ENCODE measurements at regions not wholly inside any gene's neighbourhood (a gene's known extent, or its start where the extent isn't known, plus 50 kb on each side); places are given as distances from the start of the nearest gene placed in this dataset.

DNA sequence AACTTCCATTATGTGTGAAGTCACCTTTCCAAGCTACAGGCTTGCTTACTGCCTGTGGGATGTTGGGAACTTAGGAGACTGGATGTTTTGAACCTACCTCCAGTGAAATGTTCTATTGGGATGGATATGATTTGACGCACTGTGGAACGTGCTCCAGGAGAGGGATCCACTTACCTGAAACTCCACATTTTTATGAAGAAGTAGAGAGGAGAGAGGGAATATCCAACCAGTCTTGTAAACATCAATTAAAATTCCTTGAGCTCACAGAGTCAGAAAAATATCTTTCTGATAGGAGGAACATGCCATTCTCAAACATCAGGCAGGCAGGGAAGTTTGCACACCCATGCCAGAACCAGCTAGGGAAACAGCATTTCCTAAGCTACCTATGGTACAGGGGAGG, 91.1 kb upstream of the MAOA start:
- no peak for DNase-seq (ENCODE audit: low read depth in 2 of 3, low spot score in 1 of 3)

DNA sequence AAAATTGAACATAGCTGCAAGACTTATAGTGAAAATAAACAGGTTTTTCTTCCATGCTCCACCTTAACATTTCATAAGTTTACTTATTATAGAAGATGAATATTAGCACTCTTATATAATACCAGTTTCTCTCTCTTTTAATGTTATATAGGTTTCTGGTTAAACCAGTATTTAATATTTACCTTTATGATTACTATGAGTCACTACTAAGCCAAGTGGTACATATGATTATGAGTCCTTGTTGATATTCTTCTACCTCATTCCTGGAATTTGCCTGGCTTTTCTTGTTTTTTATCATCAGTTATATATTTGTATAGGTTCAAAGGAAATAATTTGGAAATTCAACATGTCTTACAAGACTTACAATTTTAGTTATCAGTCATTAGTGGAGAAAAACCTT, 89.9 kb upstream of the MAOA start:
- no peak for DNase-seq (ENCODE audit: low read depth in 2 of 3, low spot score in 1 of 3)

GRCh38 chrX:43573441-43574015, 82.6 kb upstream of the MAOA start:
- DNase-seq (ENCODE audit: low read depth in 2 of 3, low spot score in 1 of 3), result no peak

- DNase-seq (ENCODE audit: low read depth in 2 of 3, low spot score in 1 of 3), result no peak
Observed at GRCh38 chrX:43580621-43581020, 75.5 kb upstream of the MAOA start.

- DNase-seq (ENCODE audit: low read depth in 2 of 3, low spot score in 1 of 3), result no peak
Observed at GRCh38 chrX:43581167-43581566, 74.9 kb upstream of the MAOA start.

DNA sequence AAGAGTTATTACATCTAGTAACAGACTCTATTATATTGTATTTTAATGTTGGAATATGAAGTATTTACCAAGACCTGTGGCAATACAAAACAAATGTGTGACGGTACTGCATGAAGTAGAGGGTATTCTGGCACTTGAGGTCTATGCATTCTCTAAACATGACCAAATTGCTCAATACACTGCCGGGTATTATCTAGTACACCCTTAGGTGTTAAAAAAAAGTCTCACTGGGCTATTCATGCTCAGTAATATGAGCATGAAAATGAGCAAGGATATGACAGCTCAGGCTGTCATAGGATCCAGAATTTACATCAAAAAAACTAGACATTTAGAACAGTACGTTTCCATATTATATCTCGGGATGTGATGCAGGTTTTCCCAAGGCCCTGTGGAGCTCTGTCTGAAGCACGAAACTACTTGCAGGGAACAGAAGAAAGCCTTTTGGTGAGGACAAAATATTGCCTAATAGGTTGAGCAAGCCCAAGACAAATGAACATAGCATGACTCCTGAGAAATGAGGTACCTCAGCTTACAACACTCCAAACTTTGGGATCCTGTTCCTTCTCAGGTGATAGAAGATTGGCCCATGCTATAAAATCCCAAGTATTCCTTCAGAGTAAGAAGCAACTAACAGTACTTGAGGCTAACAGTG, 74.1 kb upstream of the MAOA start:
- no peak for DNase-seq (ENCODE audit: low read depth in 2 of 3, low spot score in 1 of 3)

- DNase-seq (ENCODE audit: low read depth in 2 of 3, low spot score in 1 of 3), result no peak
Observed at GRCh38 chrX:43582540-43582913, 73.6 kb upstream of the MAOA start.

GRCh38 chrX:43585922-43586321, 70.2 kb upstream of the MAOA start:
- no peak for DNase-seq (ENCODE audit: low read depth in 2 of 3, low spot score in 1 of 3)

GRCh38 chrX:43586830-43587229, 69.3 kb upstream of the MAOA start:
- DNase-seq (ENCODE audit: low read depth in 2 of 3, low spot score in 1 of 3), result no peak

- no peak for DNase-seq (ENCODE audit: low read depth in 2 of 3, low spot score in 1 of 3)
Observed at GRCh38 chrX:43589735-43590134, 66.4 kb upstream of the MAOA start.

DNA sequence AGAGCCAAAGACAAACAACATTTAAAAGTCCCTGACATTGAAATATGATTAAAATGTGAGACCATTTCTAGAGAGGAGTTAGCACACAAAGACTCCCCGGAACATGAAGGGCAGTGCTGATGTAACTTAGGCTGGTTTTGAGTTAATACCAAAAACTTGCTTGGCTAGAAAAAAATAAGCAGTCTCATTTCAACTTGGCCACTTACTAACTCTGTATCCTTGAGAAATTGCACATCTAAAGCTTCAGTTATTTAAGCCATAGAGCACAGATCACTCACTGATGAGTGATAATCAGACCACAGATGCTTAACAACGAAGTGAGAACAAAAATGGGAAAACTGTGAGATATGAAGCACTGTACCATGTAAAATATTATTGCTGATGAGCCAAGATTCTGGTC, 65.9 kb upstream of the MAOA start:
- DNase-seq (ENCODE audit: low read depth in 2 of 3, low spot score in 1 of 3), result no peak

GRCh38 chrX:43592597-43592996, 63.5 kb upstream of the MAOA start:
- no peak for DNase-seq (ENCODE audit: low read depth in 2 of 3, low spot score in 1 of 3)

DNA sequence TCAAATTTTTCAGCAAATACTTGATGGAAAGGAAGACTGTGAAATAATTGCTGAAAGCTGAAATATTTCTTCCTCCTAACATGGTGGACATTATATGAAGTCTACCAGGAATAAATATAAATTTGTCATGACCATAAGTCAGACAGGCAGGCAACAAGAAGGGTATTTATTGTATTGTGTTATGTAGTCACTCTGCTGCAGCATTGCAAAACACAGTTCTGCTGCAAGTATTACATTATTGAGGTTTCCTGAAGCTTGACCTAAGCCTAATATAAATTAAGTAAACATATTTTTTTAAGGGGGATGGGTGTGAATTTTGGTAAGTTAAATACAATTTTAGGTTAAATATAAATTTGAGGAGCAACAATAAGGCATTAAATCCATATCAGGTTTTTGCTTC, 60.2 kb upstream of the MAOA start:
- DNase-seq (ENCODE audit: low read depth in 2 of 3, low spot score in 1 of 3), result no peak

DNA sequence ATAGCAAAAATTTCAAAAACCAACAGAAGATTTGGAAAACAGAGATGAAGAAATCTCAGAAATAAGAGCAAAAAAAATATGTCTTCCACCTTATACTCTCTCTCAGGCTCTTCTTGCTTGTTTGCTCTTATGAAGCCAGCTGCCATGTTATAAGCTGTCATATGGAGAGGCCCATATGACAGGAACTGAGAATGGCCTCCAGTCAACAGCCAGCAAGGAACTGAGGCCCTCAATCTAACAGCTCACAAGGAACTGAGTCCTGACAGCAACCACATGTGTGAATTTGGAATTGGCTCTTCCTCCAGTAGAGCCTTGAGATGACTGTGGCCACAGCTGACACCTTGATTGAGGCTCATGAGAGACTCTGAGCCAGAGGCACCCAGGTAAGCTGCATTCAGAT, 51.3 kb upstream of the MAOA start:
- no peak for DNase-seq (ENCODE audit: low read depth in 2 of 3, low spot score in 1 of 3)

DNA sequence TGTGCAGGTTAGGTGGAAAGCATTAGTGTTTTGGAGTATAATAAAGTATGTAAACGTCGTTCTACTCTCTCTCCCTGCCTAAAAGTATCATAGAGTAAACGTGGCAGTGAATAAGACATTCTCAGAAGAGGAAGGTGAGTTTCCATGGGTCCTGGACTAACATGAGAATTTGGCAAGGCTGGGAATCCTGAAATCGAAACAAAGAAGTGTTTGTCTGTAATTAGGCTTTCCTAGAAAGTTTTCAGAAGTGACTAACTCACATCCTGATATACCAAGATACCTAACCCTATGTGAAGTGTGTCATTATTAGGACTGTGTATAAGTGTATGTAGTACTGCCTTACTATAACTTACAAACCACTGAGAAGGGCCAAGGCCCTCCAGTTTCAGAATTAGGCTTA, 50.7 kb upstream of the MAOA start:
- no peak for DNase-seq (ENCODE audit: low read depth in 2 of 3, low spot score in 1 of 3)
